A549 (cell line): ENCODE measurements at regions not wholly inside any gene's neighbourhood (a gene's known extent, or its start where the extent isn't known, plus 50 kb on each side); places are given as distances from the start of the nearest gene placed in this dataset.

Experiments
- CEBPB ChIP-seq, 2 experiments: fragments of >200 bp in 1 of 2; sonication (Bioruptor Twin) in 1 of 2; formaldehyde crosslinking in 1 of 2; IDR thresholded peaks; 2 replicates each; pipeline ENCODE4 v1.6.1; 2012 to 2016
- CHD2 ChIP-seq: fragments of 150-350 bp; IDR thresholded peaks from 2 replicates; pipeline ENCODE4 v1.6.1; 2014; ENCODE audit warnings: low read length; ENCODE audit not compliant: partially characterized antibody
- KDM1A ChIP-seq: fragments of 200-600 bp; sonication (generic); IDR thresholded peaks from 2 replicates; pipeline ENCODE4 v1.6.1; 2016; ENCODE audit warnings: low read depth, mild to moderate bottlenecking
- NFE2L2 ChIP-seq: fragments of 150-350 bp; conservative IDR thresholded peaks from 2 replicates; pipeline ENCODE4 v1.6.1; 2014; ENCODE audit warnings: low read length
- RAD21 ChIP-seq, 2 experiments: fragments of >200 bp in 1 of 2; sonication (Bioruptor Twin) in 1 of 2; formaldehyde crosslinking in 1 of 2; IDR thresholded peaks in 1 of 2; conservative IDR thresholded peaks in 1 of 2; 2 replicates in 1 of 2; 3 replicates in 1 of 2; pipeline ENCODE4 v1.6.1; 2012 to 2018; ENCODE audit warnings: inconsistent platforms in 1 of 2
- RARB ChIP-seq: fragments of 250-450 bp; sonication (Bioruptor Pico); IDR thresholded peaks from 2 replicates; pipeline ENCODE4 v1.8.0; 2021; ENCODE audit warnings: mild to moderate bottlenecking, moderate library complexity
- TF ChIP-seq, protein P1 (sequence below): fragments of >200 bp; sonication (Bioruptor Twin); formaldehyde crosslinking; IDR thresholded peaks from 3 replicates; pipeline ENCODE4 v1.5.1; 2016

DNA sequence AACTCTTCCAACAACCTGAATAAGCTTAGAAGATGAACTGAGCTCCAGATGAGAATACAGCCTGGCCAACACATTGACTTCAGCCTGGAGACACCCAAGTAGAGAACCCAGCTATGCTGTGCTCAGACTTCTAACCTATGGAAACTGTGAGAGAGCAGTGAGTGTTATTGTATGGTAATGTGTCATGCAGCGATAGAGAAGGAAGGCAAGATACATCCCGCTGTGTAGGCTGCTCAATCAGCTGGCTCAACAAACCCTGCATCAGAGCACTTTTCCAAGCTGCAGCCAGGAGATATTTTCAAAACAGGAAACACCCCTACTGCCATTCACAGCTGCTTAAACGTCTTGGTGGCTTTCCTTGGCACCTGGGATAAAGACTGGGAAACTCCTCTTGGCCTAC is 321.3 kb downstream of the SIPA1L2 start:
- TF ChIP-seq NFE2L2, result no peak
- TF ChIP-seq RARB (CRISPR knock-in tag), result no peak
- no peak for TF ChIP-seq CHD2
- no peak for TF ChIP-seq RAD21 (conservative IDR thresholded peaks at IDR 0.05 in 1 of 2, IDR thresholded peaks at IDR 0.05 in 1 of 2)
- TF ChIP-seq, protein P1, sequence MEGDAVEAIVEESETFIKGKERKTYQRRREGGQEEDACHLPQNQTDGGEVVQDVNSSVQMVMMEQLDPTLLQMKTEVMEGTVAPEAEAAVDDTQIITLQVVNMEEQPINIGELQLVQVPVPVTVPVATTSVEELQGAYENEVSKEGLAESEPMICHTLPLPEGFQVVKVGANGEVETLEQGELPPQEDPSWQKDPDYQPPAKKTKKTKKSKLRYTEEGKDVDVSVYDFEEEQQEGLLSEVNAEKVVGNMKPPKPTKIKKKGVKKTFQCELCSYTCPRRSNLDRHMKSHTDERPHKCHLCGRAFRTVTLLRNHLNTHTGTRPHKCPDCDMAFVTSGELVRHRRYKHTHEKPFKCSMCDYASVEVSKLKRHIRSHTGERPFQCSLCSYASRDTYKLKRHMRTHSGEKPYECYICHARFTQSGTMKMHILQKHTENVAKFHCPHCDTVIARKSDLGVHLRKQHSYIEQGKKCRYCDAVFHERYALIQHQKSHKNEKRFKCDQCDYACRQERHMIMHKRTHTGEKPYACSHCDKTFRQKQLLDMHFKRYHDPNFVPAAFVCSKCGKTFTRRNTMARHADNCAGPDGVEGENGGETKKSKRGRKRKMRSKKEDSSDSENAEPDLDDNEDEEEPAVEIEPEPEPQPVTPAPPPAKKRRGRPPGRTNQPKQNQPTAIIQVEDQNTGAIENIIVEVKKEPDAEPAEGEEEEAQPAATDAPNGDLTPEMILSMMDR, result no peak
- no peak for TF ChIP-seq CEBPB (IDR thresholded peaks at IDR 0.05)
- no peak for TF ChIP-seq KDM1A
